GF-D8 (cell line): ENCODE measurements at regions not wholly inside any gene's neighbourhood (a gene's known extent, or its start where the extent isn't known, plus 50 kb on each side); places are given as distances from the start of the nearest gene placed in this dataset.
"Not testable (repeated sequence)": the region's sequence is repeated elsewhere in the genome, so short reads cannot be mapped to it uniquely, and the experiment has no call there.

Source experiments
- DNase-seq: peaks from one replicate; lab custom pipeline; 2025; lab: John Stamatoyannopoulos, UW

DNA sequence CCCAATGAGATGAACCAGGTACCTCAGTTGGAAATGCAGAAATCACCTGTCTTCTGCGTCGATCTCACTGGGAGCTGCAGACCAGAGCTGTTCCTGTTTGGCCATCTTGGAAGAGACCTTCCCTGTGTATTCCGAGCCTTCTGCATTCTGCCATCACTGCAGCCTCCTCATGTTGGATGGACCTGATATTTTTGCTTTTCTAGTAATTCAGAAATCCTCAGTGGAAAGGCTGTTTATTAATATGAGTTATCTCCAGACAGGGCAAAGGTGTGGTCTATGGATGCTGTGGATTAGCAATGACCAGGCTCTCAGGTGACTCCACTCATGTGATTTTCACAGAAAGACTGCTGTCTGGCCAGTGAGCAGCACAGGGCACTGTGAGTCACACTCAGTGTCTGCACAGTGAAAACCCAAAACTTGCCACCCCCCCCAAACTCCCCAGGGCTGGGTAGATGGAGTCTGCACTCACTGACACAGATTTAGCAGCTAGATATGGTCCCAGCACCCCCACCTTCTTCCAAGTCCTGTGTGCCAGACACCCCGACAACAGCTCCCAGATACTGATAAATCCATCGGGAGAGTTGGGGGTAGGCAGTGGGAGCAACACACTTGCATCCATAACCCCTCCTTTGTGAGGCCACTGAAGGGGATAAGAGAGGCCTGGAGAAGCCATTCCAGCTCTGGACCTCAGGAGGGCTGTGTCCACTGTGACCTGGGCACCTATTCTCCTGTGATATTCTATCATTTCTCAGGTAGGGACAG, 75.2 kb upstream of the TOP3B start:
- DNase-seq = no peak

DNA sequence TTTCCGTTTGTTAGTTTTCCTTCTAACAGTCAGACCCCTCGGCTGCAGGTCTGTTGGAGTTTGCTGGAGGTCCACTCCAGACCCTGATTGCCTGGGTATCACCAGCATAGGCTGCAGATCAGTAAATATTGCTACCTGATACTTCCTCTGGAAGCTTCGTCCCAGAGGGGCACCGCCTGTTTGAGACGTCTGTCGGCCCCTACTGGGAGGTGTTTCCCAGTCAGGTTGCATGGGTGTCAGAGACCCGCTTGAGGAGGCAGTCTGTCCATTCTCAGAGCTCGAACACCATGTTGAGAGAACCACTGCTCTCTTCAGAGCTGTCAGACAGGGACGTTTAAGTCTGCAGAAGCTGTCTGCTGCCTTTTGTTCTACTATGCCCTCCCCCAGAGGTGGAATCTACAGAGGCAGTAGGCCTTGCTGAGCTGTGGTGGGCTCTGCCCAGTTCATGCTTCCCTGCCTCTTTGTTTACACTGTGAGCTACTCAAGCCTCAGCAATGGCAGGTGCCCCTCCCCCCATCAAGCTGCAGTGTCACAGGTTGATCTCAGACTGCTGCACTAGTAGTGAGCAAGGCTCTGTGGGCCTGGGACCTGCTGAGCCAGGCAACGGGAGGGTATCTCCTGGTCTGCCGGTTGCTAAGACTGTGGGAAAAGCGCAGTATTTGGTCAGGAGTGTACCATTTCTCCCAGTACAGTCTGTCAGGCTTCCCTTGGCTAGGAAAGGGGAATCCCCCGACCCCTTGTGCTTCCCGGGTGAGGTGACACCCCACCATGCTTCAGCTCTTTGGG, 74.4 kb upstream of the TOP3B start:
- not testable (repeated sequence) for DNase-seq

DNA sequence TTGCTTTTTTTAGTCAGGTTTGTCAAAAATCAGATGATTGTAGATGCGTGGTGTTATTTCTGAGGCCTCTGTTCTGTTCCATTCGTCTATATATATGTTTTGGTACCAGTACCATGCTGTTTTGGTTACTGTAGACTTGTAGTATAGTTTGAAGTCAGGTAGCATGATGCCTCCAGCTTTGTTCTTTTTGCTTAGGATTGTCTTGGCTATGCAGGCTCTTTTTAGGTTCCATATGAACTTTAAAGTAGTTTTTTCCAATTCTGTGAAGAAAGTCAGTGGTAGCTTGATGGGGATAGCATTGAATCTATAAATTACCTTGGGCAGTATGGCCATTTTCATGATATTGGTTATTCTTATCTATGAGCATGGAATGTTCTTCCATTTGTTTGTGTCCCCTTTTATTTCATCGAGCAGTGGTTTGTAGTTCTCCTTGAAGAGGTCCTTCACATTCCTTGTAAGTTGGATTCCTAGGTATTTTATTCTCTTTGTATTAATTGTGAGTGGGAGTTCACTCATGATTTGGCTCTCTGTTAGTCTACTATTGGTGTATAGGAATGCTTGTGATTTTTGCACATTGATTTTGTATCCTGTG, 70.1 kb upstream of the TOP3B start:
- DNase-seq = not testable (repeated sequence)

DNA sequence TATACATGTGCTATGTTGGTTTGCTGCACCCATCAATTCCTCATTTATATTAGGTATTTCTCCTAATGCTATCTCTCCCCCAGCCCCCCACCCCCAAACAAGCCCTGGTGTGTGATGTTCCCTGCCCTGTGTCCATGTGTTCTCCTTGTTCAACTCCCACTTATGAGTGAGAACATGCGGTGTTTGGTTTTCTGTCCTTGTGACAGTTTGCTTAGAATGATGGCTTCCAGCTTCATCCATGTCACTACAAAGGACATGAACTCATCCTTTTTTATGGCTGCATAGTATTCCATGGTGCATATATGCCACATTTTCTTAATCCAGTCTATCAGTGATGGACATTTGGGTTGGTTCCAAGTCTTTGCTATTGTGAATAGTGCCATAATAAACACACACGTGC, 68.4 kb upstream of the TOP3B start:
- not testable (repeated sequence) for DNase-seq

DNA sequence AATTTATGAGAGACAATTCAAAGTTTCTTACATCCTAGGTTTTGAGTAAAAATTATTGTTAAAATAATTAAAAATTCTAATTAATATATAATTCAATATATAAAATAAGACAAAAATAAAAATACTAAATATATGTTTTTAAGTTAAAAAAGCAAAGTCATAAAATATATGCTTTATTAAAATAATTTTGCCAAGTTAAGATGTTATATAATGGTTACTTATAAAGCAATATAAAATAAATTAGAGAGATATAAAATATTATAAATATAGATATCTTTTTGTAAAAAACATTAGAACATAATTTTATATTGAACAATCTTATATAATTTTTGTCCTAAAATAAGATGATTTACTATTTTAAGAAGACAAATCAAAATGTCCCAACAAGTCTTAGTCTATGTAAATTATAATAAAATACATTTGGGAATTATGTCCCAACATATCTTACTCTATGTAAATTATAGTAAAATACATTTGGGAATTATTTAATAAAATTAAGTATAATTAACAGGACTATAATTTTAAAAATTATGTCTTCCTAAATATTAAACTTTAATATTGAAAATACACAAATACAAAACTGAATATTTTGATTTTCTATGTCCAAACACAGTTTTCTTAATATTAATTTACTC, 67.7 kb upstream of the TOP3B start:
- DNase-seq = no peak

DNA sequence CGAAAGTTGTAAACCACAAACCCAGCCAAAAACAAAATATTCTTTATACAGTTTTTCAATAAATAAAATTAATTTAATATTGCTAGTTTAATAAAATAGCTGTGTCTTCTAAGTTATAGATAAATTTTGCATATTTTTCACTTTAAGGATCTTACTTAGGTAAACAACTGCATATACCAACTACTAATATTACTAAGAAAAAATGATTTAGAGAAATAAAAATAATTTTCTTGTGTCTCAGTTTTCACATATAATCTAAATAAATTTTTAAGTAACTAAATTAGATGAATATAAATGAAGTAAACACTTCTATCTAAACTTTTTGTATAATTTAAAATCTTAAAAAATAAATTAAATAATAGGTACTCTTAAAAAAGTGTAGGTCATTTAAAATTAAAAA, 67.1 kb upstream of the TOP3B start:
- DNase-seq = no peak

DNA sequence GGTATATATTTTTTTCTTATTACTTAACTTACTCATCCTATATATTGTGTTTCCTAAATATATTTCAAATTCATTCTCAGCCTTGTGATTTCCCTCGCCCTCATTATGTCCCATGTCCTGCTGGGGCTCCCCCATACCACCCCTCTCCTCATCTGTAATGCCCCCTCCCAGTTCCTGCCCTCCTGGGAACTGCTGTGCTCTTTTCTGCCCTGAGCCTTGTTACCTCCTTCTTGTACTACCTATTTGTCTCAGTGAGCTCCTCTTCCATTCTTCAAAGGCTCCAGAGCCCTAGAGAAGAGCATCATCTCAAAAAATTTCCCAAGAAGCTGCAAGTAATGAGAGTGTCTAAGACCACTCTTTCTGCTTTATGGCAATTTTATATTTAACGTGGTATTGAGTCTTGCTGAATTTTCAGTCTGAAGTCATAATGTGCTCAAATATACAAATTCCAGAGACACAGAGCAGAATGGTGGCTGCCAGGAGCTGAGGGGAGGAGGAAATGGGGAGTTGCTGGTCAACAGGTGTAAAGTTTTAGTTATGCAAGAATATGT, 66.5 kb upstream of the TOP3B start:
- DNase-seq = no peak

DNA sequence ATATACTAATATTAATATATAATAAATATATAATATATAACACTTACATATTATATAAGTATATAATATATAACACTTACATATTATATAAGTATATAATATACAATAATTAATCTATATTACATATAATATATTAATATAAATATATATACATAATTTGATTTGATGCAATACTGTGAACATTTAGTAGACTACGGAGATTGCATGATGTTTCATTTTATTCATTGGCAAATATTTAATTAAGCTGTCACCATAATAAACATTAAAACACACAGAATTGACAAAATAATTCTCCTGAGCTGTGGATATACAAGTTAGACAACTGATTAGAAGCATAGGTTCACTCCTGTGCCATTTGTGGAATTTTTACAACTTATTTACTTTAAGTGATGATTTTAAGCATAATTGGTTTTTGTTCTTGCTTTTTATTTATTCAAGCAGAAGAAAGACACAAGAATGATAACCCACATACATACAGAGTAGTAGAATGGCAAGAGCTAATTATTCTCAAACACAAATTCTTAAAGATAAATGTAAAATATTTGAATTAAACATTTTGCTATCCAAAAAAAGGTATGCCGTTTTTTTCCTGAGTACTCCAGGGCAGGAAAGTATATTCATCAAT, 65.8 kb upstream of the TOP3B start:
- DNase-seq = no peak

DNA sequence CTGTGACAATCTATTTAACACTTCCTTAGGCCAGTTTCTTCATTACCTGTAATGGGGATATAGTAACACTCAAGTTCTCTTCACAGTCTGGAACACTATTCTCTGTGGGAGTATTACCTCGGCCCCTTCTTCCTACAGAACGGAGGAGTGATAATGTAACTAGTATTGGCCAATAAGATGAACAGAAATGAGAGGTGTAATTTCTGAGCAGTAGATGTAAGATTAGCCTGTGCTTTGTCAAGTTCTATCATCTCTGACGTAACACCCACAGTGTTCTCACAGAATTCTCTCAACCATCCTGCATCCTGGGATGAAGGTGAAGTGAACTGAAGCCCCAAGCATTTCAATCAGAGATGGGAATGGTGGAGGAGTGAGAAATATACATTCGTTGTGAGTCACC, 65.2 kb upstream of the TOP3B start:
- DNase-seq = no peak

DNA sequence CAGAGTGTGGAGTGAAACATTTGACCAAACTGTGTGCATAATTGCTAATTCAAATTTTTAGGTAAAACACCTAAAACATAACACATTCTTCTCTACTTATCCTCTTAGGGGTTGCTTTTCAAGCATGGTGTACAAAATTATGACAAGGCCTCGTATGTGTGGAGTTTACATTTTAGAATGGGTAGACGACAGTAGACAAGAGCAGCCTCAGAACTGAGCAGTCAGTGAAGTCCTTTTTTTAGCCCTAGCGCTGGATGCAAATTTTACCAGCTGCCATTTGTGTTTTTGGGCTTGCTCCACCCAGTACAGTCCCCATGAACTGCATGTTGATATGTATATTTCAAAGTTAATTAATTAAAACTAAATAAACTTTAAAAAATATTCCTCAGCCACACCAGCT, 64.7 kb upstream of the TOP3B start:
- DNase-seq = no peak

DNA sequence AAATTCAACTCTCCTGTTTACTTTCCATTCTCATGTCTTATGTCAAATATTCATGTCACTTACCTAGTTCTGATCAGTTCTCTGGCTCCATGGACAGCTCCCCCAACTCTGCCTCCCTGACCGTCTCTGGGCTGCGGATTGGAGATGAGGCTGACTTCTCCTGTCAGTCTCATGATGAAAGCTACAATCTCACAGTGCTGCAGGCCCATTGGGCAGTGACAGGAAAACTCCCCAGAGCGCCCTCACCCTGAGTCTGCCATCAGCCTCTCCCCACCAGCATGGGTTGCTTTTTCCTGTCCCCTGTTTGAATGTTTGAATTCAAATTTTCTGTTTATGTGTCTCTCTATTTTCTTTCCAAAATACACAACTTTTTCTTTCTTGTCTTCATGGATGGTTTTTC, 63.8 kb upstream of the TOP3B start:
- no peak for DNase-seq

DNA sequence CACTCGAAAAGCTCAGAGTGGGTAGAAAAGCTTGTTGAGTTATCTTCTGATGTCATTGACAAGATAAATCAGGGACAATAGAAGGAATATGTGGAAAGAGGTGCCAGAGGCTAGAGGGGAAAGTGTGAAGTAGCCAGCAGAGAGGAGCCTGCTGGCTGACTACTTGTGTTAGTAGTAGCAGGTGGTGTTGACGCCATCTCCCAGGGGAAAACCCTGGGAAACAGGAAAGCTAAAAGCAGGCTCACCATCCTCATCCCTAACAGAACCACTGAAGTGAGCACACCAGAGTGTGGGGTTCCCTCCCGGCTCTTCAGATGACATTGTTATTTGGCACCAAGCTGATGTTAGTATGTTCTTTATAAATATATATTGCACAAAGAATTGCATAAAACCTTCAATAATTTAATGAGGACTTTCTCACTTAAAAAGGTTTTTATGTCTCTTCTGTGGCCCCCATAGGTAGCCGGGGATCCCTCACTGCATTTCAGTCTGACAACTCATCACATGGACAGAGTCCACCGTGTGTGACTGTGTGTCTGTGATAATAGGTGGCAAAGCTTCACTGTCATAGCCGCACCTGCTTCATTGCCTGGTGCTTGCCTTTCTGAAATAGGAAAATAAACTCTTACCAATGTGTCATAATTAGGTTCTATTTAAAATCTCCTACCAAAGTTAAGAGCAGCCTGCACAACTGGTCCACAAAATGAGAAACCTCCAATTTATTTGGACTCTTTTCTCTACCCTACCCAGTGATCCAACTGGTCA, 63.2 kb upstream of the TOP3B start:
- no peak for DNase-seq

DNA sequence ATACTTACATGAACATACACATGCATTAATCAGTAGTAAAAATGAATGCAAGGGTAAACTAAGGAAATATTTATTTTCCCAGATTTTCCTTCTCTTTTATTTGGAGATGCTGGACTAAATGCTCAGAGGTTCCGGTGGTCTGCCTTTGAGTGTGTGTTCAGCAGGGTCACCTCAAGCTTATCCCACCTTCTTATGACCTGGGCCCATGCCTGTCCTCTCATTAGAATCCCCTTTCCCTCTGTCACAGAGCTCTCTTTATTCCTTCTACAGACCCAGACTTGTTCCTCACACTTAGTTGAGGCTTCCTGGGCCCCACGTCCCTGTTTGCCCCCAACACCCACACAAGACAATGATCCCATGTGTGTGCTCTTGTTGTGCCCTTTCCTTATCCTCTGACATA, 61.6 kb upstream of the TOP3B start:
- no peak for DNase-seq

DNA sequence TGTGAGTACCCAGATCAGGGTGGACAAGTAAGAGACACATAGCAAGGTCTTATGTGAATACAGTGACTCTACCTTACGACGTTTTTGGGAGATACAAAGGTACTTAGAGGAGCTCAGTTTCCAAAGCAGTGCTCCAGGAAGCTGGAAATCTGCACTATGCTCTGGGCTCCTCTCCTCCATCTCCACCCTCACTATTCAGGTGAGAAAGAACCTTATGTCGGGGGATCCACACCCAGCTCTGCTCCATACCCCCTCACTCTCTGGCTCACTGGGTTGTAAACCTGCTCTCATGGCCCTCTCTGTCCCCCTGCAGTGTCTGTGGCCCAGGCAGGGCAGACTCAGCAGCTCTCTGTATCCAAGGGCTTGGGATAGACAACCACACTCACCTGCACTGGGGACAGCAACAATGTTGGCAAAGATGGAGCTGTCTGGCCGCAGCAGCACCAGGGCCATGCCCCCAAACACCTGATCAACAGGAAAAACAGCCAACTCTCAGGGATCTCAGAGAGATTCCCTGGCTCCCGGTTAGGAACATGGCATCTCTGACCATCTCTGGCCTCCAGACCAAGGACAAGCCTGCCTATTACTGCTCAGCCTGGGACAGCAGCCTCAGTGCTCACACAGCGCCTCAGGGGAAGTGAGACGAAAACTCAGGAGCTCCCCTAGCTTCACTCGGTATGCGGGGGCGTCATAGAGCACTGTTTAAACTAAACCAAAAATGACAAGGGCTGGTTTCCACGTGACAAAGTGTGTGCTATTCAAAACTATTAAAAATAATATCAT, 60.9 kb upstream of the TOP3B start:
- DNase-seq = no peak

DNA sequence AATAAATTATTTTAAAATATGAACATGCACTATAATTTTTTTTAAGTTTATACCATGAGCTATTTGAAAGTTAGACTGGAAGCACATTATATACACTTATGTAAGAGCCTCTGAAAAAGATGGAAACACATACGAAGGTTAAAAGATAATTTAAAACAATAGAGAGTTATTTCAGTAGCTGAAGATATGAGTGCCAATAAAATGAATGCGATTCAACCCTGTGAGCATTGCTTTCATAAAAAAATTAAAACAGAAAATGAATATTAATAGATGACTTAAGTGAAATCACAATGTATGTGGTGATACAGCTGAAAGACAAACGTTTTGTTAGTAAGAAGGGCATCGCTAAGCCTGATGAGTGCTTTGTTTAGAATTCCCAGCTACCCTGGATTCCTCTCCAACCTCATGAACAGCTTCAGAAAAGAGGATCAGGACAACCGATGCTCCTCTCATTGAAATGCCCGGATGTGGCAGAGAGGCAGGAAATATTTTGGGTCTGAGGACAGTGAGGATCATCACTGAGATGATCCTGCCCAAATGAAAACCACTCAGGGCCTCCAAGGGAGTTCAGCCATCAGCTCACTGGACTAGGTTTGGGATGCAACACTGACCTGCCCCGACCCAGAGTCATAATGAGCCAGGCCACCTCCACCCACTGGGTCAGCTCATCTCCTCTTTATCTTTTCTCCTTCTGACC, 60.2 kb upstream of the TOP3B start:
- no peak for DNase-seq

DNA sequence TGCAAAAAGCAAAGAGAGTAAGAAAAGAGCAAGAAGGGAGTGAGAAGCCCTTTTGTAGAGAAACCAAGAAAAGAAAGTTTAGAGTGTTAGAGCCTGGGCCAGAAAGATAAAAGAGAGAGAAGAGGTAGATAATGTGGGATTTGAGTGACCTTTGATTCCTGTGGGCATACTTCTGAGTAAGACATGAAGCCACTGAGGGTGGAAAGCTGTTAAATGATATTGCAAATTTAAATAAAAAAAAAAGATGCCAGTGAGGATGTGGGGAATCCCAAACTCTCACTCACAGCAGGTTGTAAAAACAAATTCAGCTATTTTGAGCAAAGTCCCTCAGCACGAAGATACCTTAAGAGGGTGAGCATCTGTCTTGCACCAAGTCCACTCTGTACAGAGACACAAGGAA, 59.4 kb upstream of the TOP3B start:
- no peak for DNase-seq

DNA sequence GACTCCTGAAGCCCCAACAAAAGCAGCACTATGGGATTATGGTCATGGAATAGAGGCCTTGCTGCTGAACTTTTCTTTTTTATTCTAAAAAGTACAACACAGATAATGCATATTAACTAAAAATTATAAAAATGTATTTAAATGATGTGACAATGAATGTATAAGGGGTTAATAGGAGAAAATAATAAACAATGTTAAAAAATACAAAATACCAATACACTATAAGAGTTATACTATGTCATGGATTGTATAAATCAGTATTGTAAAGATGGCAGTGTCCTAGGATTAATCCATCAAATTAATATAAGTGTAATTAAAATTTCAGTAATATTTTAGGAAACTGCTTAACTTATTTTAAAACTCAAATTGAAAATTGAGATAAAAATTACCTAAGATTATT, 58.3 kb upstream of the TOP3B start:
- no peak for DNase-seq

DNA sequence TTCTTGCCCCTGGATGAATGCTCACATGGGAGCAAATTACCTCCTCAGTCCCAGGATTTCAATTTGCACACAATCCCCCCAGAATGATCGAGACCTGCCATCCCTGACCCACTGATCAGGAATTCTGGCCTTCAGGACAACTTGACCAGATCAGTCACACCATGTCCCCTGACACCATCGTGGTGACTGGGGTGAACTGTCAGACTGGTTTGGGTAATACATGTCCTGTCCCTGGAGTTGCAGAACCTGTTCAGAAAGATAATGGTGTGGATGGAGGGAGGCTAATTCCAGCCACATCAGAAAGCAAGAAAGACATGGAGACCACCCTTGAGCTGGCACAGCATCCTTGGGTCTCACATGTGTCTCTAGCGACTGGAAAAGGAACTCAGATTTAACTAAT, 57.9 kb upstream of the TOP3B start:
- no peak for DNase-seq

DNA sequence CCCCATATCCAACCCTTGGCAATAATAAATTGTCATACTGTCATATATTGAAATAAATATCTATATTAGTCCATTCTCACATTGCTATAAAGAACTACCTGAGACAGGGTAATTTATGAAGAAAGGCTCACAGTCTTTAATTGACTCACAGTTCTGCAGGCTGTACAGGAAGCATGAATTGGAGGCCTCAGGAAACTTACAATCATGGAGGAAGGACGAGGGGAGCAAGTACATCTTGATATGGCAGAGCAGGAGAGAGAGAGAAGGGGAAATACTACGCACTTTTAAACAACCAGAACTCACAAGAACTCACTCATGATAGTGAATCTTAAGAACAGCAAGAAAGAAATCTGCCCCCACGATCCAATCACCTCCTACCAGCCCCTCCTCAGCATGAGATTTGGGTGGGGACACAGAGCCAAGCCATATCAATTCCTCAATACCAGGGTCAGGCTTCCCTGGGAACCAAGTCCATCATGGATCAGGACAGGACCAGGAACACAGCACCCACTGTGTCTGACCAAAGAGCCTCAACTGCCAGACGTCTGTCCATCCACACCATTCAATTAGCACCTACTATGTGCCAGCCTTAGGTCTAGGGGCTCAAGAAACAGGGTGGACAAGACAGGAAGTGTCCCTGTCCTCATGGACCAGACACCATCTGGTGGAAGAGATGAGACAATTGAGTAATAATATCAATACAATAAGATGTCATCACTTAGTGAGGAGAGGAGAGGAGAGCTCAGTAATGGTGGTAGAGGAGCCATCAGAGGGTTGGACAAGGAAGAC, 56.9 kb upstream of the TOP3B start:
- no peak for DNase-seq
